Upper lobe of left lung (tissue), 4 donors: ENCODE measurements at regions not wholly inside any gene's neighbourhood (a gene's known extent, or its start where the extent isn't known, plus 50 kb on each side); places are given as distances from the start of the nearest gene placed in this dataset.

Source experiments
- EP300 ChIP-seq, 4 donors: sonication (generic); formaldehyde crosslinking; IDR thresholded peaks; one replicate each; pipeline ENCODE4 v1.5.1; 2017; ENCODE audit warnings: antibody characterized with exemption in 4 of 4, control low read depth in 2 of 4
- POLR2A ChIP-seq, 4 donors: fragments of 450-650 bp; IDR thresholded peaks; one replicate each; pipeline ENCODE4 v1.5.1; 2016 to 2017; ENCODE audit warnings: antibody characterized with exemption in 4 of 4, mild to moderate bottlenecking in 2 of 4
- POLR2AphosphoS5 ChIP-seq, 2 donors: sonication (generic); formaldehyde crosslinking; IDR thresholded peaks; one replicate each; pipeline ENCODE4 v1.5.1; 2017; ENCODE audit warnings: antibody characterized with exemption in 2 of 2
- TF ChIP-seq, protein P1 (sequence below), 6 experiments: fragments of 450-650 bp in 4 of 6; fragments of 200-600 bp in 2 of 6; sonication (generic) in 2 of 6; IDR thresholded peaks; one replicate each; pipeline ENCODE4 v1.5.1; 2016 to 2019; ENCODE audit warnings: antibody characterized with exemption in 6 of 6

DNA sequence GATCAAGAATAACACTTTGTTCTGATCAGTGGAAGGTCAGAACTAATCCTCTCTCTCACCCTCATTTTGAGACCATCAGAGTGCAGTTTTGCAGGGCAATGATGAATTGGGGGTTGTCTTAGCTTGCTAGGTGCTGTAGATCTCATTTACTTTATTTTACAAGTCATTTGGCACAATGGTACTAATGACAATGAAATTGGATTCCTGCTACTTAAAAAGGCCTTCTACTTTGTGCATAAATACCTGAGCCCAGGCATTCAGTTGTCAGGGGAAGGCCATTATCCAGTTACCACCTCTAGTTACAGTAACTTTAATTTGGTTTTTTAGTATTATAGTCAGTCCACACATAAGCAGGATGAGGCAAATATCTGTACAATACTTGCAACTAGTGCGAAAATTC, 240.0 kb downstream of the HDGFL1 start:
- TF ChIP-seq, protein P1, sequence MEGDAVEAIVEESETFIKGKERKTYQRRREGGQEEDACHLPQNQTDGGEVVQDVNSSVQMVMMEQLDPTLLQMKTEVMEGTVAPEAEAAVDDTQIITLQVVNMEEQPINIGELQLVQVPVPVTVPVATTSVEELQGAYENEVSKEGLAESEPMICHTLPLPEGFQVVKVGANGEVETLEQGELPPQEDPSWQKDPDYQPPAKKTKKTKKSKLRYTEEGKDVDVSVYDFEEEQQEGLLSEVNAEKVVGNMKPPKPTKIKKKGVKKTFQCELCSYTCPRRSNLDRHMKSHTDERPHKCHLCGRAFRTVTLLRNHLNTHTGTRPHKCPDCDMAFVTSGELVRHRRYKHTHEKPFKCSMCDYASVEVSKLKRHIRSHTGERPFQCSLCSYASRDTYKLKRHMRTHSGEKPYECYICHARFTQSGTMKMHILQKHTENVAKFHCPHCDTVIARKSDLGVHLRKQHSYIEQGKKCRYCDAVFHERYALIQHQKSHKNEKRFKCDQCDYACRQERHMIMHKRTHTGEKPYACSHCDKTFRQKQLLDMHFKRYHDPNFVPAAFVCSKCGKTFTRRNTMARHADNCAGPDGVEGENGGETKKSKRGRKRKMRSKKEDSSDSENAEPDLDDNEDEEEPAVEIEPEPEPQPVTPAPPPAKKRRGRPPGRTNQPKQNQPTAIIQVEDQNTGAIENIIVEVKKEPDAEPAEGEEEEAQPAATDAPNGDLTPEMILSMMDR (IDR thresholded peaks at IDR 0.05): no peak
- TF ChIP-seq POLR2AphosphoS5 (IDR thresholded peaks at IDR 0.05) (no peak), POLR2A (IDR thresholded peaks at IDR 0.05) (no peak), EP300 (IDR thresholded peaks at IDR 0.05) (no peak)
